GM18867 (cell line): ENCODE measurements at regions not wholly inside any gene's neighbourhood (a gene's known extent, or its start where the extent isn't known, plus 50 kb on each side); places are given as distances from the start of the nearest gene placed in this dataset.
"Not testable (repeated sequence)": the region's sequence is repeated elsewhere in the genome, so short reads cannot be mapped to it uniquely, and the experiment has no call there.

Experiments
- ATAC-seq: cut with Tn5 transposase; IDR thresholded peaks from one replicate; pipeline ENCODE4 v1.9.1; 2021; ENCODE audit warnings: mild to moderate bottlenecking, moderate library complexity; ENCODE audit not compliant: unreplicated experiment

- ATAC-seq: not testable (repeated sequence)
These were observed 77.2 kb downstream of the DLL1 start for GRCh38 chr6:170213637-170214018.

- no peak for ATAC-seq
These were observed 77.8 kb downstream of the DLL1 start for GRCh38 chr6:170212956-170213636.

GRCh38 chr6:170212051-170212756 lies 78.7 kb downstream of the DLL1 start:
- no peak for ATAC-seq

GRCh38 chr6:170211404-170212025 lies 79.4 kb downstream of the DLL1 start:
- no peak for ATAC-seq

GRCh38 chr6:170210651-170211403 lies 80.1 kb downstream of the DLL1 start:
- ATAC-seq: no peak

GRCh38 chr6:170210026-170210390 lies 80.9 kb downstream of the DLL1 start:
- ATAC-seq: no peak

GRCh38 chr6:170209354-170210025 lies 81.4 kb downstream of the DLL1 start:
- no peak for ATAC-seq

- ATAC-seq: no peak
These were observed 82.1 kb downstream of the DLL1 start for GRCh38 chr6:170208651-170209353.

- no peak for ATAC-seq
These were observed 82.7 kb downstream of the DLL1 start for GRCh38 chr6:170208182-170208601.

- ATAC-seq: no peak
These were observed 83.2 kb downstream of the DLL1 start for GRCh38 chr6:170207586-170208181.

- ATAC-seq: no peak
These were observed 83.9 kb downstream of the DLL1 start for GRCh38 chr6:170206851-170207431.

- no peak for ATAC-seq
These were observed 84.6 kb downstream of the DLL1 start for GRCh38 chr6:170206317-170206621.

- ATAC-seq: no peak
These were observed 85.2 kb downstream of the DLL1 start for GRCh38 chr6:170205534-170206316.

GRCh38 chr6:170205126-170205525 lies 85.8 kb downstream of the DLL1 start:
- no peak for ATAC-seq

GRCh38 chr6:170203212-170203611 lies 87.7 kb downstream of the DLL1 start:
- ATAC-seq: no peak

- no peak for ATAC-seq
These were observed 88.3 kb downstream of the DLL1 start for GRCh38 chr6:170202416-170203135.

- ATAC-seq: no peak
These were observed 89.5 kb downstream of the DLL1 start for GRCh38 chr6:170201361-170201760.

- no peak for ATAC-seq
These were observed 90.4 kb downstream of the DLL1 start for GRCh38 chr6:170200458-170200891.
